Endothelial cell of umbilical vein (primary cell): ENCODE measurements at regions not wholly inside any gene's neighbourhood (a gene's known extent, or its start where the extent isn't known, plus 50 kb on each side); places are given as distances from the start of the nearest gene placed in this dataset.

Source experiments
- CTCF ChIP-seq, 2 donors: IDR thresholded peaks; 1 replicate in 1 of 2; 2 replicates in 1 of 2; pipeline ENCODE4 v1.5.1; 2011; ENCODE audit warnings: low read length in 2 of 2, mild to moderate bottlenecking in 2 of 2, moderate library complexity in 2 of 2, control low read depth in 1 of 2, inconsistent platforms in 1 of 2, low read depth in 1 of 2; ENCODE audit not compliant: insufficient read depth in 1 of 2; ENCODE audit errors: extremely low read depth in 1 of 2
- EZH2 ChIP-seq: IDR thresholded peaks from 2 replicates; pipeline ENCODE4 v1.6.1; 2012; ENCODE audit warnings: borderline replicate concordance, low read depth, mild to moderate bottlenecking, moderate library complexity, low read length, inconsistent platforms; ENCODE audit not compliant: severe bottlenecking
- FOS ChIP-seq: IDR thresholded peaks from 2 replicates; pipeline ENCODE4 v1.6.1; 2011; ENCODE audit warnings: mild to moderate bottlenecking, low read length, moderate library complexity, borderline replicate concordance; ENCODE audit not compliant: insufficient read depth
- POLR2A ChIP-seq: IDR thresholded peaks from 2 replicates; pipeline ENCODE4 v1.6.1; 2012; ENCODE audit warnings: low read depth, mild to moderate bottlenecking, control low read depth, low read length
- POLR2AphosphoS5 ChIP-seq: IDR thresholded peaks from 2 replicates; pipeline ENCODE4 v1.6.1; 2012; ENCODE audit warnings: low read depth, mild to moderate bottlenecking, control low read depth, low read length, moderate library complexity; ENCODE audit not compliant: insufficient read depth

GRCh38 chr19:31892060-31892459, 453.4 kb upstream of the ZNF507 start:
- no peak for TF ChIP-seq CTCF (IDR thresholded peaks at IDR 0.05; ENCODE audit: extremely low read depth in 1 of 2, insufficient read depth in 1 of 2, low read depth in 1 of 2, low read length in 2 of 2)
- no peak for TF ChIP-seq EZH2
- TF ChIP-seq POLR2A: no peak
- no peak for TF ChIP-seq FOS
- no peak for TF ChIP-seq POLR2AphosphoS5
